Tibial nerve (tissue), 4 donors: ENCODE measurements at regions not wholly inside any gene's neighbourhood (a gene's known extent, or its start where the extent isn't known, plus 50 kb on each side); places are given as distances from the start of the nearest gene placed in this dataset.
"Not testable (repeated sequence)": the region's sequence is repeated elsewhere in the genome, so short reads cannot be mapped to it uniquely, and the experiment has no call there.

Source experiments
- DNase-seq, 2 donors: peaks; one replicate each; pipeline ENCODE4 v3.0.0-alpha.2; 2019; ENCODE audit warnings: low spot score in 2 of 2
- H3K27ac ChIP-seq, 4 donors: fragments of 200-600 bp; sonication (generic) in 3 of 4; one replicate each; pipeline ENCODE4 v1.5.1; 2017 to 2019; ENCODE audit warnings: mild to moderate bottlenecking in 1 of 4
- H3K27me3 ChIP-seq, 2 donors: fragments of 200-600 bp; sonication (generic) in 1 of 2; one replicate each; pipeline versions ENCODE4 v1.5.1 to v1.6.0; 2017 to 2019
- H3K36me3 ChIP-seq, 3 donors: fragments of 200-600 bp; sonication (generic); one replicate each; pipeline ENCODE4 v1.5.1; 2018 to 2019
- H3K4me1 ChIP-seq, 4 donors: fragments of 200-600 bp; sonication (generic) in 3 of 4; one replicate each; pipeline ENCODE4 v1.5.1; 2017 to 2019
- H3K4me3 ChIP-seq, 4 donors: fragments of 200-600 bp; sonication (generic) in 3 of 4; one replicate each; pipeline ENCODE4 v1.5.1; 2017 to 2019; ENCODE audit warnings: mild to moderate bottlenecking in 1 of 4, moderate library complexity in 1 of 4
- H3K9me3 ChIP-seq, 4 donors: fragments of 200-600 bp; sonication (generic) in 3 of 4; one replicate each; pipeline ENCODE4 v1.5.1; 2017 to 2019
- CTCF ChIP-seq, 5 experiments: fragments of 200-600 bp in 3 of 5; fragments of 450-650 bp in 2 of 5; sonication (generic) in 3 of 5; IDR thresholded peaks; one replicate each; pipeline ENCODE4 v1.5.1; 2016 to 2019; ENCODE audit warnings: antibody characterized with exemption in 5 of 5, mild to moderate bottlenecking in 3 of 5, moderate library complexity in 2 of 5
- EP300 ChIP-seq, 2 donors: sonication (generic); formaldehyde crosslinking; IDR thresholded peaks; one replicate each; pipeline ENCODE4 v1.6.1; 2017; ENCODE audit warnings: antibody characterized with exemption in 2 of 2, mild to moderate bottlenecking in 1 of 2
- POLR2A ChIP-seq, 2 donors: fragments of 450-650 bp; IDR thresholded peaks; one replicate each; pipeline ENCODE4 v1.6.1; 2017; ENCODE audit warnings: antibody characterized with exemption in 2 of 2, mild to moderate bottlenecking in 2 of 2, moderate library complexity in 2 of 2
- WGBS, 2 donors: methylation state at CpG; one replicate each; pipeline ENCODE4 v1.1.5; 2018; 5-methylcytosine and 5-hydroxymethylcytosine counted together

- Histone ChIP-seq H3K9me3 (no peaks in the 10 kb centered on the region), H3K36me3 (no peaks in the 10 kb centered on the region), H3K4me1 (peaks cover 0 to 11% (median 0%) of the 10 kb centered on the region in 4 donors), H3K27me3 (peaks cover 0 to 56% of the 10 kb centered on the region in 2 donors), H3K4me3 (no peak overlapping the region), H3K27ac (no peak overlapping the region)
- no peak for DNase-seq
- no peak for TF ChIP-seq POLR2A (IDR thresholded peaks at IDR 0.05)
- no peak for TF ChIP-seq EP300 (IDR thresholded peaks at IDR 0.05)
- TF ChIP-seq CTCF (IDR thresholded peaks at IDR 0.05): no peak
- 9% methylated on average over 26 of the region's 26 CpGs for WGBS, 2 donors
Observed at GRCh38 chr22:25281675-25282345, 62.4 kb downstream of the CRYBB2 start.

- no peak overlapping the region for H3K4me3 ChIP-seq
- no peaks in the 10 kb centered on the region for H3K36me3 ChIP-seq
- H3K27ac ChIP-seq: no peak overlapping the region
- DNase-seq: no peak
- TF ChIP-seq POLR2A (IDR thresholded peaks at IDR 0.05) (no peak), CTCF (IDR thresholded peaks at IDR 0.05) (no peak), EP300 (IDR thresholded peaks at IDR 0.05) (no peak)
- peaks cover 0 to 11% (median 0%) of the 10 kb centered on the region in 4 donors for H3K4me1 ChIP-seq
- peaks cover 0 to 56% of the 10 kb centered on the region in 2 donors for H3K27me3 ChIP-seq
- 1% methylated on average over 17 of the region's 17 CpGs for WGBS, 2 donors
- H3K9me3 ChIP-seq: no peaks in the 10 kb centered on the region
Observed at GRCh38 chr22:25282346-25282670, 62.9 kb downstream of the CRYBB2 start.

DNA sequence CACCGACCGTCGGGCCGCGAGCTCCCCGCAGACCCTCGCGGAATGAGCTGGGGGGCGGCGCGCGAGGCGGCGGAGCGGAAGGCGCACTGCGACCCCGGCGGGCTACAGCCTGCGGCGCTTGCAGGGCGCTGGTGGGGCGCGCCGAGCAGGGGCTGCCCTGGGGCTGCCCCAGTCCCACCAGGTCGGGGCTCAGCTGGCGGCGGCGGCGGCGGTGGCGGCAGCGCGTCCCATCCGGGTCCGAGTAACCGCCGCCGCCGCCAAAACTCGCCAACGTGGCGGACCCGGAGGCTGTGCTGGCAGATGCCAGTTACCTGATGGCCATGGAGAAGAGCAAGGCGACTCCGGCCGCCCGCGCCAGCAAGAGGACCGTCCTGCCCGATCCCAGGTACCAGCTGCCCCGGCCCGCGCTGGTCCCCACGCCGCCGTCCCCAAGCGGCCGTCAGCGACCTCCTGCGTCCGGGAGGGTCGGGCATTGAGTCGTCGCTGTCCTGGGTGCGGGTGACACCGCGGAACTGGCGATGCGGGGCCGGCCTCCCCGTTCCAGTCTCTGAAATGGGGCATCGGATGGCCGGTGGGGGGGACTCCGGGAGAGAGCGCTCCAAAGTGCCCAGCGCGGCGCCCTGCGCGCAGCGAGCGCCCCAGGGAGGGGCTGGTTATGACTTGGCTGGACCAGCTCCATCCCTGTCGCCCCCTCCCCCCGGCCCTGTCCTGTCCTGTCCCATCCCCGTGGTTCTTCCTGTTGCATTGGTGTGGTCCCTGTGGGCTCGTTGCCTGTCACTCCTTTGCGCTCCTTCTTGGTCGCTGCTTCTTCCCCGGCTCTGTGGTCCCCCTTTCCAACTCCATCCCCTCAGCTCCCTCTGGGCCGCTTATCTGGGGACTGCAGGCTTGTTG lies 63.5 kb downstream of the CRYBB2 start:
- Histone ChIP-seq H3K36me3 (no peaks in the 10 kb centered on the region), H3K4me3 (no peak overlapping the region), H3K9me3 (no peaks in the 10 kb centered on the region), H3K4me1 (peaks cover 0 to 11% (median 0%) of the 10 kb centered on the region in 4 donors), H3K27me3 (peaks cover 0 to 56% of the 10 kb centered on the region in 2 donors), H3K27ac (no peak overlapping the region)
- 2 to 4% methylated on average over 16 to 74 of the region's 91 CpGs for WGBS, 2 donors
- DNase-seq: no peak
- no peak for TF ChIP-seq POLR2A (IDR thresholded peaks at IDR 0.05)
- no peak for TF ChIP-seq EP300 (IDR thresholded peaks at IDR 0.05)
- TF ChIP-seq CTCF (IDR thresholded peaks at IDR 0.05): no peak

DNA sequence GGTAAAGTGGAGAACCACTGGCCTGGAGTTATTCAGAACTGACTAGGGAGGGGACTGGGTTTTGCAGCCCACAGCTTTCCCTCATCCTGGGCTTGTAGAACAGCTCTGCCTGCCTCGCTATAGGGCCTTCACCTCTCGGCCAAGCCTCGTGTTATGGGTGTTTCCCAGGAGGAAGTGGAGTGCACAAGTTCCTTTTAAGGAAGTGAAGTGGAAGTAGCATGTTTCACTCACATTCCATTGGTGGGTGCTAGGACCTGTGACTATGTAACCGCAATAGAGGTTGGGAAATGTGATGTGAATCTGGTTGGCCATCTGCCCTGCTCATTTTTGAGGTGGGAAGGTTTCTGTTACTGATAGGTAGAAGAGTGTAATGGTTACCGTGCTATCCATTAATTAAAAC lies 69.0 kb downstream of the CRYBB2 start:
- WGBS, 2 donors: 62 to 68% methylated on average over 4 to 5 of the region's 5 CpGs
- H3K9me3 ChIP-seq, H3K36me3 ChIP-seq, H3K27ac ChIP-seq, H3K4me3 ChIP-seq, H3K4me1 ChIP-seq, DNase-seq: not testable (repeated sequence)
- H3K27me3 ChIP-seq: peaks cover 0 to 18% of the 10 kb centered on the region in 2 donors

DNA sequence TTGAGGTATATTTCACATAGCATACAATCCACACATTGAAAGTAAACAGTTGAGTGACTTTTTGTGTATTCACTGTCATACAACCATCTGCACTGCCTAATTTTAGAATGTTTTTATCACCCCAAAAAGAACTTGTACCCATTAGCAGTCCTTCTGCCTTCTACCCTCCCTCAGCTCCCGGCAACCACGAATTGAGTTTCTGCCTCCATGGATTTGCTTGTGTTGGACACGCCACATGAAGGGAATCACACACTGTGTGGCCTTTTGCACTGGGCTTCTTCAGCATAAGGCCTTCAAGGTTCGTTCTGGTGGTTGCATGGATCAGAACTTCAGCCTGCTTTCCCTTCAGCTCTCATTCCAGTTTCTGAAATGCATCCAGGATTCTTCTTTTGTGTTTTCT lies 82.5 kb downstream of the CRYBB2 start:
- DNase-seq, H3K27ac ChIP-seq: not testable (repeated sequence)
- WGBS, 2 donors: 74 to 84% methylated on average over 4 of the region's 4 CpGs

GRCh38 chr22:25309586-25309985 lies 90.1 kb downstream of the CRYBB2 start:
- H3K4me3 ChIP-seq, H3K36me3 ChIP-seq: not testable (repeated sequence)
- WGBS, 2 donors: 30 to 33% methylated on average over 2 of the region's 4 CpGs

More for the DNA sequence above, 82.5 kb downstream of the CRYBB2 start:
- H3K4me3 ChIP-seq, H3K36me3 ChIP-seq, H3K9me3 ChIP-seq, H3K4me1 ChIP-seq, H3K27me3 ChIP-seq: not testable (repeated sequence)

DNA sequence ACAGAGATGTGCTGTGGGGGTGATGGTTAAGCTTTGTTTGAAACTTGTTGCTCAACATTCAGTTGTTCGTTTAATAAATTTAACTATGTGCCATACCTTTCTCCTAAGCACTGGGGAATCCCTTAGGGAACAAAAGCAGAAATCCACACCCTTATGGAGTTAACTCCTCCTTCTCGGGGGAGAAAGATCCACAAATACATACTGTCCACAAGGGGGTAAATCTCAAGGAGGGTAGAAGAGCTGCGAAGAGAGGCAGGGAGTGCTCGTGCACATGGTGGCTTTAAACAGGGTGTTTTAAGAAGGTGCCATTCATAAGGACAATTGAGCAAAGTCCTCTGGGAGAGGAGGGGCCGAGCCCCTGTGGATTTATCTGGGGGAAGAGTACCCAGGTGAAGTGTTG lies 92.5 kb downstream of the CRYBB2 start:
- H3K4me1 ChIP-seq, H3K9me3 ChIP-seq, H3K4me3 ChIP-seq, H3K36me3 ChIP-seq, H3K27ac ChIP-seq, DNase-seq, H3K27me3 ChIP-seq: not testable (repeated sequence)
- WGBS, 2 donors: 57 to 75% methylated on average over 2 of the region's 5 CpGs

More at GRCh38 chr22:25309586-25309985, 90.1 kb downstream of the CRYBB2 start:
- H3K27me3 ChIP-seq, H3K4me1 ChIP-seq, DNase-seq, H3K9me3 ChIP-seq, H3K27ac ChIP-seq: not testable (repeated sequence)
